OCI-LY7 (cell line): ENCODE measurements at regions not wholly inside any gene's neighbourhood (a gene's known extent, or its start where the extent isn't known, plus 50 kb on each side); places are given as distances from the start of the nearest gene placed in this dataset.

Source experiments
- BruUV-seq: library from RNA; stranded (reverse); fragments of 400-500 nt; replicated peaks from 2 replicates; lab custom pipeline; 2021; lab: Mats Ljungman, UMichigan
- CTCF ChIA-PET: fragments of 300-600 bp; sonication (Branson Sonifier 250); formaldehyde crosslinking; loops from one replicate; lab custom pipeline; 2022; ENCODE audit warnings: antibody characterized with exemption; ENCODE audit not compliant: unreplicated experiment; lab: Charles Lee
- POLR2A ChIA-PET: fragments of 300-600 bp; sonication (Branson Sonifier 250); formaldehyde crosslinking; loops from one replicate; lab custom pipeline; 2022; ENCODE audit warnings: antibody characterized with exemption; lab: Charles Lee
- DNase-seq: peaks from one replicate; pipeline ENCODE4 v3.0.0-alpha.2; 2015; ENCODE audit warnings: low spot score
- H2AFZ ChIP-seq: fragments of 200-600 bp; sonication (generic), shearing (Covaris generic); 2 replicates; pipeline ENCODE4 v1.6.1; 2014; ENCODE audit warnings: mild to moderate bottlenecking, antibody characterized with exemption, low read length, moderate library complexity
- H3K27ac ChIP-seq: fragments of 200-600 bp; sonication (generic); 2 replicates; pipeline ENCODE4 v1.5.1; 2014; ENCODE audit warnings: mixed run types, low read depth, mild to moderate bottlenecking, moderate library complexity, low read length, inconsistent platforms; ENCODE audit not compliant: poor library complexity, severe bottlenecking
- H3K36me3 ChIP-seq: fragments of 200-600 bp; sonication (generic); 2 replicates; pipeline ENCODE4 v1.6.1; 2014; ENCODE audit warnings: mild to moderate bottlenecking, antibody characterized with exemption, low read length, moderate library complexity, mixed read lengths; ENCODE audit not compliant: insufficient read depth
- H3K4me1 ChIP-seq: fragments of 200-600 bp; sonication (generic); 2 replicates; pipeline ENCODE4 v1.5.1; 2014; ENCODE audit warnings: mild to moderate bottlenecking, low read length; ENCODE audit not compliant: insufficient read depth, poor library complexity, severe bottlenecking
- H3K4me2 ChIP-seq: fragments of 200-600 bp; sonication (generic); 2 replicates; pipeline ENCODE4 v1.6.1; 2014; ENCODE audit warnings: mild to moderate bottlenecking, low read length
- H3K4me3 ChIP-seq: fragments of 200-600 bp; sonication (generic); 2 replicates; pipeline ENCODE4 v1.5.1; 2014; ENCODE audit warnings: mild to moderate bottlenecking, low read depth, low read length; ENCODE audit not compliant: poor library complexity, severe bottlenecking
- H3K79me2 ChIP-seq: fragments of 200-600 bp; sonication (generic); 2 replicates; pipeline ENCODE4 v1.6.1; 2016; ENCODE audit warnings: low read depth, mild to moderate bottlenecking, low read length, moderate library complexity, mixed read lengths; ENCODE audit not compliant: insufficient read depth
- H3K9me2 ChIP-seq: fragments of 200-600 bp; sonication (generic); 2 replicates; pipeline ENCODE4 v1.6.1; 2016; ENCODE audit warnings: mild to moderate bottlenecking, low read length, mixed read lengths; ENCODE audit not compliant: insufficient read depth
- H3K9me3 ChIP-seq: fragments of 200-600 bp; sonication (generic); 2 replicates; pipeline ENCODE4 v1.6.1; 2014; ENCODE audit warnings: mild to moderate bottlenecking, mixed run types, low read length, mixed read lengths
- H4K20me1 ChIP-seq: fragments of 200-600 bp; sonication (generic); 2 replicates; pipeline ENCODE4 v1.6.1; 2014; ENCODE audit warnings: mild to moderate bottlenecking, antibody characterized with exemption, low read length, moderate library complexity, mixed read lengths; ENCODE audit not compliant: insufficient read depth
- EZH2phosphoT487 ChIP-seq: fragments of 200-600 bp; sonication (generic); IDR thresholded peaks from 2 replicates; pipeline ENCODE4 v1.6.1; 2018; ENCODE audit warnings: low read depth, borderline replicate concordance, mild to moderate bottlenecking, mixed run types, antibody characterized with exemption, low read length, moderate library complexity, mixed read lengths
- intact Hi-C: fragments of 100-400 bp; cut with micrococcal nuclease; formaldehyde crosslinking; loops from one replicate; pipeline ENCODE4 v1.10.0; 2022; ENCODE audit not compliant: unreplicated experiment
- TF ChIP-seq, protein P1 (sequence below): fragments of 200-600 bp; sonication (generic); conservative IDR thresholded peaks from 2 replicates; pipeline ENCODE4 v1.5.1; 2014; ENCODE audit warnings: mild to moderate bottlenecking, antibody characterized with exemption, low read length, moderate library complexity, mixed read lengths

DNA sequence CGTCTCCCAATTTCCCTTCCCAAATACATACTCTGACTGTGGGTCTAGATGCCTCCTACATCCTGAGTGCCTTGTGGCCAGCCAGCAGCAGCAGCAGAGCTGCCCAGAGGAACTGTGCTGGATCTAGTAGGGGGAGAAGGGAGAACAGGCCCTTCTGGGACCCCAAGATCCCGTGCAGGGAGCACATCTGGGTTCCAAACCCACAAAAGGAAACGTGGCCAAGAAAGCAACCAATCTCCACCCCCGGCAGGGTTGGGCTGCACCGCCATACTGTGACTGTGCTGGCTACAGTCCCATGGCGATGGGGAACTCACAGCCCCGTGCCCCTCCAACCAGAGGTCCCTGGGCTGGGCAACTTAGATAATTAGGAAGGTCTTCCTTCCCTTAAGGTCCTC is 86.3 kb downstream of the PPCDC start:
- Histone ChIP-seq H3K36me3 (no peaks in the 10 kb centered on the region), H3K4me1 (peaks cover 10% of the 10 kb centered on the region), H3K27ac (no peak overlapping the region), H2AFZ (no peak overlapping the region), H4K20me1 (no peaks in the 10 kb centered on the region), H3K9me2 (no peaks in the 10 kb centered on the region), H3K9me3 (peaks cover 7% of the 10 kb centered on the region; the same call in 1 of the 2 replicates), H3K4me3 (no peak overlapping the region), H3K4me2 (no peak overlapping the region), H3K79me2 (no peaks in the 10 kb centered on the region)
- ChIA-PET POLR2A (no interaction called here), CTCF (no interaction called here)
- BruUV-seq = no TSS peak
- TF ChIP-seq EZH2phosphoT487 = no peak
- TF ChIP-seq, protein P1, sequence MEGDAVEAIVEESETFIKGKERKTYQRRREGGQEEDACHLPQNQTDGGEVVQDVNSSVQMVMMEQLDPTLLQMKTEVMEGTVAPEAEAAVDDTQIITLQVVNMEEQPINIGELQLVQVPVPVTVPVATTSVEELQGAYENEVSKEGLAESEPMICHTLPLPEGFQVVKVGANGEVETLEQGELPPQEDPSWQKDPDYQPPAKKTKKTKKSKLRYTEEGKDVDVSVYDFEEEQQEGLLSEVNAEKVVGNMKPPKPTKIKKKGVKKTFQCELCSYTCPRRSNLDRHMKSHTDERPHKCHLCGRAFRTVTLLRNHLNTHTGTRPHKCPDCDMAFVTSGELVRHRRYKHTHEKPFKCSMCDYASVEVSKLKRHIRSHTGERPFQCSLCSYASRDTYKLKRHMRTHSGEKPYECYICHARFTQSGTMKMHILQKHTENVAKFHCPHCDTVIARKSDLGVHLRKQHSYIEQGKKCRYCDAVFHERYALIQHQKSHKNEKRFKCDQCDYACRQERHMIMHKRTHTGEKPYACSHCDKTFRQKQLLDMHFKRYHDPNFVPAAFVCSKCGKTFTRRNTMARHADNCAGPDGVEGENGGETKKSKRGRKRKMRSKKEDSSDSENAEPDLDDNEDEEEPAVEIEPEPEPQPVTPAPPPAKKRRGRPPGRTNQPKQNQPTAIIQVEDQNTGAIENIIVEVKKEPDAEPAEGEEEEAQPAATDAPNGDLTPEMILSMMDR = no peak
- DNase-seq = no peak
- intact Hi-C loops = no loop called here

- no peaks in the 10 kb centered on the region for H4K20me1 ChIP-seq
- no TSS peak for BruUV-seq
- H3K9me2 ChIP-seq = no peaks in the 10 kb centered on the region
- ChIA-PET POLR2A (no interaction called here), CTCF (no interaction called here)
- TF ChIP-seq, protein P1 = no peak
- TF ChIP-seq EZH2phosphoT487 = no peak
- no peak overlapping the region for H3K4me2 ChIP-seq
- no peaks in the 10 kb centered on the region for H3K36me3 ChIP-seq
- peaks cover 6% of the 10 kb centered on the region for H3K4me1 ChIP-seq
- no peak overlapping the region for H3K4me3 ChIP-seq
- H2AFZ ChIP-seq = no peak overlapping the region
- H3K79me2 ChIP-seq = no peaks in the 10 kb centered on the region
- intact Hi-C loops = no loop called here
- H3K9me3 ChIP-seq = peaks cover 7% of the 10 kb centered on the region; the same call in 1 of the 2 replicates
- DNase-seq = no peak
- H3K27ac ChIP-seq = no peak overlapping the region
Observed at GRCh38 chr15:75112278-75112847, 89.0 kb downstream of the PPCDC start.

DNA sequence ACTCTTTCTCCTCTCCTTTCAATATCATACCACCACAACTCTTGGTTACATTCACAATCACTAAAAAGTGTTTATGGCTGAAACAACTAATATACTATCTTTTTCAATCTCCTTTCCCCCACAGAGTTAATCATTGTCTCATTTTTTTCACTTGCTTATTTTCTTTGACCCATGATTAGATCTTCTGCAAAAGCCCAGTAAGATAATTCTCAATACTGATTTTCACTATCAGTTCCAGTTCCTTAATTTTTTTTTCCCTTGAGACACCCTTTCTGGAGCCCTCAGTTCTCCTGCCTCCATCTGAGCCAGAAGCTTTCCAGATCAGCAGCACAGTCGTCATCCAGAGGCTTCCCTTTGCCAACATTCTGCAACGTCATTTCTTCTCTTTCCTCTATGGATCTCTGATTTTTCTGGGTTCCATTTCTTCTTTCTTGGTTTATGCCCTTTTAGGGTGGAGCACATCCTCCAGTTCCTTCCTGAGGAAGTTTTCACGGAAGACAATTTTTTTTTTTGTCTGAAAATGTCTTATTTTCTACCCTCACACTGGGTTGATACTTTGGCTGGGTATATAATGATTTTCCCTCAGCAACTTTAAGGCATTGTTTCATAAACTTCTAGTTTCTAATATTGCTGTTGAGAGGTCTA is 88.7 kb upstream of the C15orf39 start:
- intact Hi-C loops = no loop called here

More for the DNA sequence above, 88.7 kb upstream of the C15orf39 start:
- Histone ChIP-seq H3K79me2 (no peaks in the 10 kb centered on the region), H3K9me2 (no peaks in the 10 kb centered on the region), H4K20me1 (no peaks in the 10 kb centered on the region), H3K36me3 (no peaks in the 10 kb centered on the region), H3K4me2 (no peak overlapping the region), H3K27ac (no peak overlapping the region), H3K4me1 (peaks cover 6% of the 10 kb centered on the region), H3K4me3 (no peak overlapping the region), H3K9me3 (peaks cover 7% of the 10 kb centered on the region; the same call in 1 of the 2 replicates), H2AFZ (no peak overlapping the region)
- no peak for TF ChIP-seq EZH2phosphoT487
- TF ChIP-seq, protein P1 = no peak
- ChIA-PET CTCF (no interaction called here), POLR2A (no interaction called here)
- DNase-seq = no peak
- no TSS peak for BruUV-seq
